Jurkat, Clone E6-1 (cell line): ENCODE measurements at regions not wholly inside any gene's neighbourhood (a gene's known extent, or its start where the extent isn't known, plus 50 kb on each side); places are given as distances from the start of the nearest gene placed in this dataset.

ENCODE experiments used
- DNase-seq: peaks from one replicate; pipeline ENCODE4 v3.0.0-alpha.2; 2011; ENCODE audit warnings: low read depth, low spot score
- H3K4me3 ChIP-seq: 2 replicates; pipeline ENCODE4 v1.5.1; 2011; ENCODE audit warnings: mild to moderate bottlenecking, low read length, control low read depth, moderate library complexity

- no peak for DNase-seq
These were observed 156.5 kb downstream of the TFAP2A start for GRCh38 chr6:10258341-10258740.

GRCh38 chr6:10256113-10256690, 158.7 kb downstream of the TFAP2A start:
- peak; percentile 11 for DNase-seq
- H3K4me3 ChIP-seq, result no peak overlapping the region

More at GRCh38 chr6:10258341-10258740, 156.5 kb downstream of the TFAP2A start:
- no peak overlapping the region for H3K4me3 ChIP-seq

GRCh38 chr6:10250655-10251220, 164.1 kb downstream of the TFAP2A start:
- H3K4me3 ChIP-seq, result no peak overlapping the region
- no peak for DNase-seq

GRCh38 chr6:10248378-10248843, 166.5 kb downstream of the TFAP2A start:
- no peak for DNase-seq
- no peak overlapping the region for H3K4me3 ChIP-seq

- no peak for DNase-seq
- no peak overlapping the region for H3K4me3 ChIP-seq
These were observed 177.4 kb downstream of the TFAP2A start for GRCh38 chr6:10237298-10238038.

- H3K4me3 ChIP-seq, result no peak overlapping the region
- DNase-seq, result no peak
These were observed 179.5 kb downstream of the TFAP2A start for GRCh38 chr6:10235344-10235743.

- no peak for DNase-seq
- no peak overlapping the region for H3K4me3 ChIP-seq
These were observed 184.3 kb downstream of the TFAP2A start for GRCh38 chr6:10230531-10230930.

- no peak overlapping the region for H3K4me3 ChIP-seq
- no peak for DNase-seq
These were observed 191.0 kb downstream of the TFAP2A start for GRCh38 chr6:10223841-10224240.

- no peak for DNase-seq
- H3K4me3 ChIP-seq, result no peak overlapping the region
These were observed 193.7 kb downstream of the TFAP2A start for GRCh38 chr6:10221178-10221577.

GRCh38 chr6:10219510-10219909, 195.4 kb downstream of the TFAP2A start:
- DNase-seq, result no peak
- no peak overlapping the region for H3K4me3 ChIP-seq

- no peak overlapping the region for H3K4me3 ChIP-seq
- no peak for DNase-seq
These were observed 197.8 kb downstream of the TFAP2A start for GRCh38 chr6:10217111-10217510.

GRCh38 chr6:10215326-10216110, 199.4 kb downstream of the TFAP2A start:
- H3K4me3 ChIP-seq, result no peak overlapping the region
- DNase-seq, result no peak

- no peak overlapping the region for H3K4me3 ChIP-seq
- no peak for DNase-seq
These were observed 204.8 kb downstream of the TFAP2A start for GRCh38 chr6:10210052-10210451.

GRCh38 chr6:10205892-10206291, 209.0 kb downstream of the TFAP2A start:
- DNase-seq, result no peak
- no peak overlapping the region for H3K4me3 ChIP-seq

GRCh38 chr6:10205120-10205519, 209.8 kb downstream of the TFAP2A start:
- DNase-seq, result no peak
- H3K4me3 ChIP-seq, result no peak overlapping the region

GRCh38 chr6:10203651-10204050, 211.2 kb downstream of the TFAP2A start:
- no peak for DNase-seq
- no peak overlapping the region for H3K4me3 ChIP-seq

- DNase-seq, result no peak
- no peak overlapping the region for H3K4me3 ChIP-seq
These were observed 212.3 kb downstream of the TFAP2A start for GRCh38 chr6:10202581-10202980.

GRCh38 chr6:10201606-10202510, 213.0 kb downstream of the TFAP2A start:
- no peak for DNase-seq
- no peak overlapping the region for H3K4me3 ChIP-seq

- DNase-seq, result no peak
- no peak overlapping the region for H3K4me3 ChIP-seq
These were observed 218.8 kb downstream of the TFAP2A start for GRCh38 chr6:10196090-10196489.
